ENCODE measurements at regions not wholly inside any gene's neighbourhood (a gene's known extent, or its start where the extent isn't known, plus 50 kb on each side); places are given as distances from the start of the nearest gene placed in this dataset.
"Not testable (repeated sequence)": the region's sequence is repeated elsewhere in the genome, so short reads cannot be mapped to it uniquely, and the experiment has no call there.

GRCh38 chr12:115867854-115868253 is 409.6 kb downstream of the MED13L start:
- no peaks in the 10 kb centered on the region for H3K4me1 ChIP-seq
- H3K27me3 ChIP-seq, result no peaks in the 10 kb centered on the region
- no peaks in the 10 kb centered on the region for H3K36me3 ChIP-seq
- WGBS (ENCODE audit: insufficient coverage, low coverage, low lambda C conversion rate, missing lambda C conversion rate), result 55% methylated on average over 2 of the region's 4 CpGs
- ATAC-seq (no peak), DNase-seq (no peak)
- H3K9me3 ChIP-seq, result no peaks in the 10 kb centered on the region
- no peak overlapping the region for H3K4me3 ChIP-seq
- no peak overlapping the region for H3K27ac ChIP-seq
- intact Hi-C loops (cut with DNase I), result no loop called here
- TF ChIP-seq POLR2A (IDR thresholded peaks at IDR 0.05), result no peak
- no peak for TF ChIP-seq CTCF (IDR thresholded peaks at IDR 0.05)

- Histone ChIP-seq H3K27ac (no peak overlapping the region), H3K27me3 (no peaks in the 10 kb centered on the region), H3K4me1 (no peaks in the 10 kb centered on the region), H3K36me3 (no peaks in the 10 kb centered on the region), H3K4me3 (no peak overlapping the region), H3K9me3 (no peaks in the 10 kb centered on the region)
- 54% methylated on average over 5 of the region's 6 CpGs for WGBS (ENCODE audit: insufficient coverage, low coverage, low lambda C conversion rate, missing lambda C conversion rate)
- TF ChIP-seq CTCF (IDR thresholded peaks at IDR 0.05) (peak in 1 of 4 donors; percentile 26), POLR2A (IDR thresholded peaks at IDR 0.05) (no peak)
- ATAC-seq (no peak), DNase-seq (no peak)
- intact Hi-C loops (cut with DNase I), result no loop called here
These were observed 410.5 kb downstream of the MED13L start for GRCh38 chr12:115866909-115867525.

- H3K27ac ChIP-seq; ATAC-seq; H3K36me3 ChIP-seq; H3K27me3 ChIP-seq; H3K4me1 ChIP-seq; DNase-seq; intact Hi-C loops (cut with DNase I); H3K9me3 ChIP-seq; H3K4me3 ChIP-seq: not testable (repeated sequence)
- WGBS (ENCODE audit: insufficient coverage, low coverage, low lambda C conversion rate, missing lambda C conversion rate), result 25% methylated on average over 1 of the region's 3 CpGs
These were observed 411.2 kb downstream of the MED13L start for GRCh38 chr12:115866281-115866680.

GRCh38 chr12:115864396-115864795 is 413.1 kb downstream of the MED13L start:
- Histone ChIP-seq H3K36me3 (no peaks in the 10 kb centered on the region), H3K27ac (no peak overlapping the region), H3K4me1 (no peaks in the 10 kb centered on the region), H3K9me3 (no peaks in the 10 kb centered on the region), H3K27me3 (no peaks in the 10 kb centered on the region), H3K4me3 (no peak overlapping the region)
- DNase-seq (no peak), ATAC-seq (no peak)
- intact Hi-C loops (cut with DNase I), result no loop called here
- no peak for TF ChIP-seq POLR2A (IDR thresholded peaks at IDR 0.05)
- TF ChIP-seq CTCF (IDR thresholded peaks at IDR 0.05), result no peak
- 36% methylated on average over 2 of the region's 2 CpGs for WGBS (ENCODE audit: insufficient coverage, low coverage, low lambda C conversion rate, missing lambda C conversion rate)

- Histone ChIP-seq H3K9me3 (no peaks in the 10 kb centered on the region), H3K27me3 (no peaks in the 10 kb centered on the region), H3K4me1 (no peaks in the 10 kb centered on the region), H3K27ac (no peak overlapping the region), H3K36me3 (no peaks in the 10 kb centered on the region), H3K4me3 (no peak overlapping the region)
- TF ChIP-seq POLR2A (IDR thresholded peaks at IDR 0.05), result no peak
- no peak for TF ChIP-seq CTCF (IDR thresholded peaks at IDR 0.05)
- DNase-seq (no peak), ATAC-seq (no peak)
- intact Hi-C loops (cut with DNase I), result no loop called here
- 55% methylated on average over 3 of the region's 3 CpGs for WGBS (ENCODE audit: insufficient coverage, low coverage, low lambda C conversion rate, missing lambda C conversion rate)
These were observed 416.9 kb downstream of the MED13L start for GRCh38 chr12:115860619-115861018.
